Right lobe of liver (tissue), 4 donors: ENCODE measurements at regions not wholly inside any gene's neighbourhood (a gene's known extent, or its start where the extent isn't known, plus 50 kb on each side); places are given as distances from the start of the nearest gene placed in this dataset.

Experiments
- CTCF ChIP-seq, 4 donors: fragments of 200-600 bp in 3 of 4; fragments of 450-650 bp in 1 of 4; IDR thresholded peaks; one replicate each; pipeline versions ENCODE4 v1.5.1 to v1.8.0; 2016 to 2022; ENCODE audit warnings: antibody characterized with exemption in 4 of 4, mild to moderate bottlenecking in 2 of 4
- POLR2A ChIP-seq: fragments of 450-650 bp; IDR thresholded peaks from one replicate; pipeline ENCODE4 v1.6.1; 2017; ENCODE audit warnings: antibody characterized with exemption, mild to moderate bottlenecking
- donor health status: DM: no; HTN: no; CAD: no.
- donor health status: DM: no; HTN: no; CAD: no.
- donor health status: DM: no; HTN: yes; CAD: no.

- TF ChIP-seq CTCF (IDR thresholded peaks at IDR 0.05) (no peak), POLR2A (no peak)
Measured at GRCh38 chr17:21823643-21824042, 131.3 kb downstream of the KCNJ18 start.
